GM19395 (cell line): ENCODE measurements at regions not wholly inside any gene's neighbourhood (a gene's known extent, or its start where the extent isn't known, plus 50 kb on each side); places are given as distances from the start of the nearest gene placed in this dataset.
"Not testable (repeated sequence)": the region's sequence is repeated elsewhere in the genome, so short reads cannot be mapped to it uniquely, and the experiment has no call there.

Experiments used
- ATAC-seq: cut with Tn5 transposase; IDR thresholded peaks from one replicate; pipeline ENCODE4 v1.9.1; 2021; ENCODE audit warnings: mild to moderate bottlenecking, moderate library complexity; ENCODE audit not compliant: unreplicated experiment

DNA sequence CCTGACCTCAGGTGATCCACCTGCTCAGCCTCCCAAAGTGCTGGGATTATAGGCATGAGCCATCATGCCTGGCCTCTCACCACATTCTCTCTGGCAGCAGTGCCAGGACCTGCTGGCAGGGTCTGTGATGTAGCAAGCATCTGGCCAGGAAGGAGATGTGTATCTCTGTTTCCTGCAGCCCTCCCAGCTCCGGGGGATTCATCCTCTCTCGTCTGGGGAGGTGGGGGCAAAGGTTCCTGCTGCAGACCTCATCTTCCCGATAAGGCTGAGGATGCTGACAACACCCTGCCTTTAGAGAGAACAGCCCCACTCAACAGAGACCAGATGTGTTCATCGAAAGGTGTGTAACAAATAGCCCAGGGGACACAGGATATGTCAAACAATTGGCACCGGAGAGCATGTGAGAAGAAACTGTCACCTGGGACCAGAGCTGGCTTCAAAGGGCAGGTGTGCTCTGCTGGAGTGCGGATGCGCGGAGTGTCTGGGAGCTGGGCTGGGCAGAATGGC lies 54.8 kb upstream of the SEC14L1 start:
- ATAC-seq = no peak

DNA sequence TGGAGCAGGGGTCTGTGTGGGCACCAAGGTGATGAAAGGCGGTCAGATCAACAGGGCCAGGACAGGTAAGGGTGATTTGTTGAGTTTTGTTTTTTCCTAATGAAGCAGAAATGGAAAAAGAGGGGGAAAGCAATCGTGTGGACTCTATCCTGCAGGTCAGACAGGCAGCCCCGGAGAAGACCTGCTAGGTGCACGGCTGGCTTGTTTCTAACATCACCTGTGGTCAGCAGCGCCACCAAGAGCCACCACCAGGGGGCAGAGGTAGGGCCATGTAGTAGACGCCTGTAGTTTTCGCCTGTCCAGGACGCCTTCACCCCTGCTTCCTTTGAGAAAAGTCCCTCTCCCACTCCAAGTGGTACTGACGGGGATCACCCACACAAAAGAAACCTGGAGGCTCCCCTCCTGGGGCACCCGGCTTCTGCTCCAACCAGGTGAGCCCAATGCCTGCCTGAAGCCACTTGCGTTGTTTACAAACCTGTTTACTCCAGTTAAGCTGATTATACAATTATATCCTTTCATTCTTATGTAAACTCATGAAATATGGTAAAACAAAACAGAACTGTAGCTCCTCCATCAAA lies 54.2 kb upstream of the SEC14L1 start:
- ATAC-seq = peak; percentile 49

GRCh38 chr17:77087650-77088454 lies 52.9 kb upstream of the SEC14L1 start:
- ATAC-seq = no peak

- ATAC-seq = peak; percentile 85
Observed at GRCh38 chr17:77088455-77089123, 52.2 kb upstream of the SEC14L1 start.

- ATAC-seq = no peak
Observed at GRCh38 chr17:77089124-77089490, 51.7 kb upstream of the SEC14L1 start.

GRCh38 chr17:77089949-77090348 lies 50.8 kb upstream of the SEC14L1 start:
- not testable (repeated sequence) for ATAC-seq

- no peak for ATAC-seq
Observed at GRCh38 chr17:77090476-77090875, 50.3 kb upstream of the SEC14L1 start.
